ENCODE measurements at regions not wholly inside any gene's neighbourhood (a gene's known extent, or its start where the extent isn't known, plus 50 kb on each side); places are given as distances from the start of the nearest gene placed in this dataset.

DNA sequence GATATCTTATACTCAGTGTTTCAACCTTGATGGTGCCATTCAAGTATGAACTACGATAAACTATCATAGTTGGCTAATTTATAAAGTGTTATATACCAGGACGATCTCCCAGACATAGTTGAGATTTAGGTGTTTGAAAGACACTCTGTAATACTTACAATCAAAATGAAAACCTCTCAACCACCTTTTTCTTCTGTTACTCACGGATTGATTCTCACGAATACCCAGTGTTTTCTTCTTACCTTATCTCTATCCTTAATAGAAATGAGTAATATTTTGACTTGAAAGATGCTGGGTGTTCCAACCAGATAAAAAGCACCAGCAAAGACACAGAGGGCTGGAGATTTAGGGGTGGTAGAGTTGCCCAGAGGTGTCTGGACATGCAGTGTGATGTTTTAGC, 169.9 kb downstream of the PTCSC3 start (continued):
- TF ChIP-seq MAFK (IDR thresholded peaks at IDR 0.05; ENCODE audit: low read length) (no peak), ZNF583 (CRISPR knock-in tag; IDR thresholded peaks at IDR 0.05) (no peak)
- TF ChIP-seq, protein P1, sequence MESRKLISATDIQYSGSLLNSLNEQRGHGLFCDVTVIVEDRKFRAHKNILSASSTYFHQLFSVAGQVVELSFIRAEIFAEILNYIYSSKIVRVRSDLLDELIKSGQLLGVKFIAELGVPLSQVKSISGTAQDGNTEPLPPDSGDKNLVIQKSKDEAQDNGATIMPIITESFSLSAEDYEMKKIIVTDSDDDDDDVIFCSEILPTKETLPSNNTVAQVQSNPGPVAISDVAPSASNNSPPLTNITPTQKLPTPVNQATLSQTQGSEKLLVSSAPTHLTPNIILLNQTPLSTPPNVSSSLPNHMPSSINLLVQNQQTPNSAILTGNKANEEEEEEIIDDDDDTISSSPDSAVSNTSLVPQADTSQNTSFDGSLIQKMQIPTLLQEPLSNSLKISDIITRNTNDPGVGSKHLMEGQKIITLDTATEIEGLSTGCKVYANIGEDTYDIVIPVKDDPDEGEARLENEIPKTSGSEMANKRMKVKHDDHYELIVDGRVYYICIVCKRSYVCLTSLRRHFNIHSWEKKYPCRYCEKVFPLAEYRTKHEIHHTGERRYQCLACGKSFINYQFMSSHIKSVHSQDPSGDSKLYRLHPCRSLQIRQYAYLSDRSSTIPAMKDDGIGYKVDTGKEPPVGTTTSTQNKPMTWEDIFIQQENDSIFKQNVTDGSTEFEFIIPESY (CRISPR knock-in tag; IDR thresholded peaks at IDR 0.05): no peak

DNA sequence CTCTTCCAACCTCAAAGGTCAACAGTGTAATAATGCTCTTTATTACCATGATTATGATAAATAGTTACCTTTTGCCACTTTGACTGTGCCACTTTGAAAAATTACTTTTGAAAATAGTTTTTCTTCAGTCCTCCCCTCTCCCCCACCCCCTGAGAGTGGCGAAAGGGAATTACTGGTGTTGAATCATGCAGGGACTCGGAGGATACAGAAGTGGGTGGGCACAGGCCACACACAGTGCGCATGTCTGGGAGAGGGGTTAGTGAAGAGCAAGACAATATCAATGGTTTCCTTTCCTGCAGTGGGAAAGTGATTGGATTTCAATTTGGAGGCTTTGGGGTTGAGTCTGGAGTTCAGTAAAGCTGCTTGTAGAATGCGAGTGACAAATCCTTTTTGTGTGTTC, 170.9 kb downstream of the PTCSC3 start:
- WGBS (ENCODE audit: insufficient coverage, low coverage, missing lambda C conversion rate): 0% methylated on average over 4 of the region's 4 CpGs
- Histone ChIP-seq H3K27me3 (ENCODE audit: control insufficient read depth in 2 of 2, insufficient read depth in 2 of 2, low read length in 2 of 2) (peaks cover 0 to 3% of the 10 kb centered on the region in 2 experiments; a peak in 2 of 5 replicates), H3K4me2 (ENCODE audit: insufficient read depth, low read length) (no peak overlapping the region), H3K4me3 (no peak overlapping the region), H3K9ac (ENCODE audit: insufficient read depth in 1 of 2, low read depth in 2 of 2, low read length in 2 of 2) (no peak overlapping the region), H4K20me1 (replicated peaks; ENCODE audit: control insufficient read depth, insufficient read depth, low read length) (no peaks in the 10 kb centered on the region), H3K9me3 (replicated peaks; ENCODE audit: control insufficient read depth, insufficient read depth, low read depth, low read length) (no peaks in the 10 kb centered on the region), H3K4me1 (replicated peaks in 1 of 2; ENCODE audit: control insufficient read depth in 2 of 2, insufficient read depth in 2 of 2, low read length in 2 of 2) (no peaks in the 10 kb centered on the region), H3K36me3 (ENCODE audit: control insufficient read depth, insufficient read depth, low read length) (no peaks in the 10 kb centered on the region), H3K27ac (ENCODE audit: extremely low read depth, low read depth, low read length) (no peak overlapping the region), H3K9me1 (ENCODE audit: control insufficient read depth, insufficient read depth, low read length) (no peaks in the 10 kb centered on the region), H3K79me2 (ENCODE audit: control insufficient read depth, insufficient read depth, low read length) (no peaks in the 10 kb centered on the region), H2AFZ (ENCODE audit: low read depth, low read length) (no peak overlapping the region)
- in situ Hi-C loops (cut with MboI): no loop called here
- FAIRE-seq: no peak
- CTCF ChIA-PET (ENCODE audit: low intra/inter-chr PET ratio): no interaction called here
- POLR2A ChIA-PET: no interaction called here
- DNase-seq (ENCODE audit: extremely low read depth in 1 of 4, low spot score in 3 of 4): no peak
- TF ChIP-seq RBFOX2 (IDR thresholded peaks at IDR 0.05; ENCODE audit: low read depth, low read length): no peak
- no peak for TF ChIP-seq GABPB1 (CRISPR knock-in tag; IDR thresholded peaks at IDR 0.05)
- TF ChIP-seq, protein P2, sequence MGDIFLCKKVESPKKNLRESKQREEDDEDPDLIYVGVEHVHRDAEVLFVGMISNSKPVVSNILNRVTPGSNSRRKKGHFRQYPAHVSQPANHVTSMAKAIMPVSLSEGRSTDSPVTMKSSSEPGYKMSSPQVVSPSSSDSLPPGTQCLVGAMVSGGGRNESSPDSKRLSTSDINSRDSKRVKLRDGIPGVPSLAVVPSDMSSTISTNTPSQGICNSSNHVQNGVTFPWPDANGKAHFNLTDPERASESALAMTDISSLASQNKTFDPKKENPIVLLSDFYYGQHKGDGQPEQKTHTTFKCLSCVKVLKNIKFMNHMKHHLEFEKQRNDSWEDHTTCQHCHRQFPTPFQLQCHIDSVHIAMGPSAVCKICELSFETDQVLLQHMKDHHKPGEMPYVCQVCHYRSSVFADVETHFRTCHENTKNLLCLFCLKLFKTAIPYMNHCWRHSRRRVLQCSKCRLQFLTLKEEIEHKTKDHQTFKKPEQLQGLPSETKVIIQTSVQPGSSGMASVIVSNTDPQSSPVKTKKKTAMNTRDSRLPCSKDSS (IDR thresholded peaks at IDR 0.05; ENCODE audit: low read depth, partially characterized antibody): no peak
- TF ChIP-seq NRF1 (conservative IDR thresholded peaks at IDR 0.05 in 1 of 2, IDR thresholded peaks at IDR 0.05 in 1 of 2): peak; percentile 34 to 41; a peak in 2 of 4 replicates
- intact Hi-C loops (cut with micrococcal nuclease): no loop called here
- ATAC-seq: no peak
- BruUV-seq (replicated peaks): no TSS peak

All from K562 (cell line).